Loucy (cell line): ENCODE measurements at regions not wholly inside any gene's neighbourhood (a gene's known extent, or its start where the extent isn't known, plus 50 kb on each side); places are given as distances from the start of the nearest gene placed in this dataset.

Experiments used
- H2AFZ ChIP-seq: fragments of 200-600 bp; sonication (generic); 2 replicates; pipeline ENCODE4 v1.6.0; 2016; ENCODE audit warnings: antibody characterized with exemption, mild to moderate bottlenecking, low read length, moderate library complexity
- H3F3A ChIP-seq: fragments of 200-600 bp; 2 replicates; pipeline ENCODE4 v1.6.0; 2016; ENCODE audit warnings: antibody characterized with exemption, low read depth, mild to moderate bottlenecking
- H3K27me3 ChIP-seq: fragments of 200-600 bp; sonication (generic); 2 replicates; pipeline ENCODE4 v1.6.1; 2014; ENCODE audit warnings: low read length, mild to moderate bottlenecking; ENCODE audit not compliant: insufficient read depth, poor library complexity, severe bottlenecking
- H3K36me3 ChIP-seq: fragments of 200-600 bp; sonication (generic); 2 replicates; pipeline ENCODE4 v1.6.1; 2016; ENCODE audit warnings: low read length; ENCODE audit not compliant: insufficient read depth
- H3K4me1 ChIP-seq: fragments of 200-600 bp; sonication (generic); 2 replicates; pipeline ENCODE4 v1.5.1; 2014; ENCODE audit warnings: low read length, mild to moderate bottlenecking; ENCODE audit not compliant: insufficient read depth, poor library complexity, severe bottlenecking
- H3K4me2 ChIP-seq: fragments of 200-600 bp; sonication (generic); 2 replicates; pipeline ENCODE4 v1.6.0; 2014; ENCODE audit warnings: antibody characterized with exemption, low read length, low read depth, mild to moderate bottlenecking; ENCODE audit not compliant: poor library complexity, severe bottlenecking
- H3K4me3 ChIP-seq: fragments of 200-600 bp; sonication (generic); 2 replicates; pipeline ENCODE4 v1.5.1; 2014; ENCODE audit warnings: low read length, mild to moderate bottlenecking, mixed read lengths; ENCODE audit not compliant: poor library complexity, severe bottlenecking
- H3K79me2 ChIP-seq: fragments of 200-600 bp; sonication (generic); 2 replicates; pipeline ENCODE4 v1.6.1; 2014; ENCODE audit warnings: low read length; ENCODE audit not compliant: insufficient read depth
- H3K9ac ChIP-seq: fragments of 200-600 bp; sonication (generic); 2 replicates; pipeline ENCODE4 v1.6.0; 2014; ENCODE audit warnings: mild to moderate bottlenecking, low read depth, low read length, moderate library complexity; ENCODE audit not compliant: poor library complexity, severe bottlenecking
- H3K9me2 ChIP-seq: fragments of 200-600 bp; sonication (generic); replicated peaks from 2 replicates; pipeline ENCODE4 v1.6.1; 2016; ENCODE audit warnings: low read depth, low read length, mixed read lengths
- H3K9me3 ChIP-seq: fragments of 200-600 bp; sonication (generic); 2 replicates; pipeline ENCODE4 v1.6.1; 2014; ENCODE audit warnings: mild to moderate bottlenecking, antibody characterized with exemption, low read length, low read depth; ENCODE audit not compliant: insufficient read depth
- H4K20me1 ChIP-seq: fragments of 200-600 bp; sonication (generic); 2 replicates; pipeline ENCODE4 v1.6.0; 2014; ENCODE audit warnings: antibody characterized with exemption, low read length, mild to moderate bottlenecking; ENCODE audit not compliant: insufficient read depth, poor library complexity, severe bottlenecking
- EZH2phosphoT487 ChIP-seq: fragments of 200-600 bp; IDR thresholded peaks from 2 replicates; pipeline ENCODE4 v1.6.1; 2018; ENCODE audit warnings: antibody characterized with exemption, mild to moderate bottlenecking, moderate library complexity, borderline replicate concordance
- TF ChIP-seq, protein P1 (sequence below): fragments of 200-600 bp; sonication (generic); conservative IDR thresholded peaks from 2 replicates; pipeline ENCODE4 v1.5.1; 2014; ENCODE audit warnings: mild to moderate bottlenecking, antibody characterized with exemption, low read length

DNA sequence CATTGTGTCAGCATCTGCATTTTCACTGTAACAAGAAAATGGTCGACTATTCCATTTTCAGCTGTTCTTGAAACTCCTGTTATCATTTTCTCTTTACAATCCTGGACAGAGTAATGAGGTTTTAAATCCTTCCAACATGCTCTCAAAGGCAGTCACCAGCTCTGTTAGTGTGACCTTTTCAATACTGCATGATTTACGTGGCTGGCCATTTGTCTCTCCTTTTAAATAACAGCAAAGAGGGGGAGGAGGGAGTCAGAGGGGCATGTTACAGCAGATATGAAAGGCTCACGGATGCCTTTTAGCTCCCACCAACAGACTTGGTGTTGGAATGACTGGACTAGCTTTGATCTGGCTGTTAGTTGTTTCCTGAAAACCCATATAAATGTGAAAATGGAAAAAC is 1251.2 kb downstream of the AACS start:
- Histone ChIP-seq H3K4me3 (no peak overlapping the region), H3F3A (no peaks in the 10 kb centered on the region), H3K4me2 (no peak overlapping the region), H3K9ac (no peak overlapping the region), H3K9me2 (no peaks in the 10 kb centered on the region), H3K27me3 (no peaks in the 10 kb centered on the region), H2AFZ (no peak overlapping the region), H4K20me1 (no peaks in the 10 kb centered on the region), H3K79me2 (no peaks in the 10 kb centered on the region), H3K4me1 (no peaks in the 10 kb centered on the region), H3K9me3 (no peaks in the 10 kb centered on the region), H3K36me3 (no peaks in the 10 kb centered on the region)
- no peak for TF ChIP-seq EZH2phosphoT487
- TF ChIP-seq, protein P1, sequence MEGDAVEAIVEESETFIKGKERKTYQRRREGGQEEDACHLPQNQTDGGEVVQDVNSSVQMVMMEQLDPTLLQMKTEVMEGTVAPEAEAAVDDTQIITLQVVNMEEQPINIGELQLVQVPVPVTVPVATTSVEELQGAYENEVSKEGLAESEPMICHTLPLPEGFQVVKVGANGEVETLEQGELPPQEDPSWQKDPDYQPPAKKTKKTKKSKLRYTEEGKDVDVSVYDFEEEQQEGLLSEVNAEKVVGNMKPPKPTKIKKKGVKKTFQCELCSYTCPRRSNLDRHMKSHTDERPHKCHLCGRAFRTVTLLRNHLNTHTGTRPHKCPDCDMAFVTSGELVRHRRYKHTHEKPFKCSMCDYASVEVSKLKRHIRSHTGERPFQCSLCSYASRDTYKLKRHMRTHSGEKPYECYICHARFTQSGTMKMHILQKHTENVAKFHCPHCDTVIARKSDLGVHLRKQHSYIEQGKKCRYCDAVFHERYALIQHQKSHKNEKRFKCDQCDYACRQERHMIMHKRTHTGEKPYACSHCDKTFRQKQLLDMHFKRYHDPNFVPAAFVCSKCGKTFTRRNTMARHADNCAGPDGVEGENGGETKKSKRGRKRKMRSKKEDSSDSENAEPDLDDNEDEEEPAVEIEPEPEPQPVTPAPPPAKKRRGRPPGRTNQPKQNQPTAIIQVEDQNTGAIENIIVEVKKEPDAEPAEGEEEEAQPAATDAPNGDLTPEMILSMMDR: no peak

DNA sequence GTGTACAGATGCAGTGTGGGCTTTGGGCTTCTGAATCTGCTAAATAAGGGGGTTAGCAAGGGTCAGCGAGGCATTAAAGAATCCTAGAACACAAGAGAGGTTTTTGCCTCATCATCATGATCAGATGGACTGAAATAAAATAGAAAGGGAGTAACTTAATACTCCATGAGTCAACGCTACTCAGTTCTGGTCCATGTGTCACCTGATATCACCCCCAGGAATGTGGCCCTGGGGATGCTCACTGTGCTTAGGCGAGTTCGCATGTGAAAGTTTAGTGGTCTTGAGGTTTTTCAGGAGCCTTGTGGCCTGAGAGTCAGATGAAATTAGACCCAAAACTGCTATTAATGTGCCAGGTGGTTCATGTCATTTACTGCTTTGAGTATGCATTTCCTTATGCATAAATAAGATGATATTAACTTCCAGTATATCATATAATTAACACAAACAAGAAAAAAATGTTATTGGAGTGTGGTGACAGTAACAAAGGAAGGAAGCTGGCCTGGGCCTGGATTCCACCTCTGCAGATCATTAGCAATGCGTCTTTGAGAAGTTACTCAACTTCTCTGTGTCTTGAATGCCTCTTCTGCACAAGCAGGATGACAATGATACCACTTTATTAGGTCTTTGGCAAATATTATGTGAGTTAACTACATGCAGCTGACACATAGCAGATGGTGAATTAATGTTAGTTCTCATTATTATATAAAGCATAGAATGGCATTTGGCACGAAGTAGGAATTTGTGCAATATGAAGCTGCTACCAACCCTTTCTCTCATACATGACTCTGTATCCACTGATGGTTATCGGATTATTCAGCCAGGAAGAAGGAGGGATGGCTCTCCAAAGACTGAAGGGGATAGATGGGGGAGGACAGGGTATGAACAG is 1272.6 kb downstream of the AACS start:
- Histone ChIP-seq H3K9ac (no peak overlapping the region), H3K27me3 (no peaks in the 10 kb centered on the region), H3K9me2 (no peaks in the 10 kb centered on the region), H3K4me2 (no peak overlapping the region), H3K4me1 (no peaks in the 10 kb centered on the region), H3F3A (no peaks in the 10 kb centered on the region), H4K20me1 (no peaks in the 10 kb centered on the region), H3K36me3 (no peaks in the 10 kb centered on the region), H2AFZ (no peak overlapping the region), H3K9me3 (no peaks in the 10 kb centered on the region), H3K4me3 (no peak overlapping the region), H3K79me2 (no peaks in the 10 kb centered on the region)
- no peak for TF ChIP-seq EZH2phosphoT487
- TF ChIP-seq, protein P1: no peak

DNA sequence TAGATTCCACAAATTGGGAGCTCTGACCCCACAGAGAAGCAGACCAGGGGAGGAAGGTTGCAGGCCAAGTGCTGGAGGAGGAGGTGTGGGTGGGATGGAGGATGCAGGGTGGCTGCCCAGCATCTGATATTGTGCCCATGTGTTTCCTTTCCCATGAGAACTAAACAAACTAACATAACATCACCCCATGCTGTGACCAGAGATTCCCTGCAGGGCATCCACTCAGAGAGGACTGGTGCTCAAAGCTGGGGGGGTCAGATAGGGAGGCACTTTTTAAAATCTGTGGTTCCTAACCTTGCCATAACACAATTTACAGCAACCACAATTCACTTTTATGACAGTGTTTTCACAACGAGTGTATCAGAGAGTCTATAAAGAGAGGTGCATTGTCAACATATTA is 1277.6 kb downstream of the AACS start:
- no peaks in the 10 kb centered on the region for H3F3A ChIP-seq
- H3K36me3 ChIP-seq: no peaks in the 10 kb centered on the region
- no peak overlapping the region for H3K9ac ChIP-seq
- H4K20me1 ChIP-seq: no peaks in the 10 kb centered on the region
- H3K4me2 ChIP-seq: no peak overlapping the region
- H3K9me2 ChIP-seq: no peaks in the 10 kb centered on the region
- H2AFZ ChIP-seq: no peak overlapping the region
- H3K9me3 ChIP-seq: no peaks in the 10 kb centered on the region
- TF ChIP-seq, protein P1: no peak
- TF ChIP-seq EZH2phosphoT487: no peak
- H3K27me3 ChIP-seq: no peaks in the 10 kb centered on the region
- H3K79me2 ChIP-seq: no peaks in the 10 kb centered on the region
- no peaks in the 10 kb centered on the region for H3K4me1 ChIP-seq
- no peak overlapping the region for H3K4me3 ChIP-seq
